CD4-positive, alpha-beta T cell treated with Interleukin-1 beta for 1 hour (primary cell): ENCODE measurements at regions not wholly inside any gene's neighbourhood (a gene's known extent, or its start where the extent isn't known, plus 50 kb on each side); places are given as distances from the start of the nearest gene placed in this dataset.
"Not testable (repeated sequence)": the region's sequence is repeated elsewhere in the genome, so short reads cannot be mapped to it uniquely, and the experiment has no call there.

Experiments used
- DNase-seq, 2 donors: peaks; one replicate each; pipeline ENCODE4 v3.0.0-alpha.2; 2020 to 2022

DNA sequence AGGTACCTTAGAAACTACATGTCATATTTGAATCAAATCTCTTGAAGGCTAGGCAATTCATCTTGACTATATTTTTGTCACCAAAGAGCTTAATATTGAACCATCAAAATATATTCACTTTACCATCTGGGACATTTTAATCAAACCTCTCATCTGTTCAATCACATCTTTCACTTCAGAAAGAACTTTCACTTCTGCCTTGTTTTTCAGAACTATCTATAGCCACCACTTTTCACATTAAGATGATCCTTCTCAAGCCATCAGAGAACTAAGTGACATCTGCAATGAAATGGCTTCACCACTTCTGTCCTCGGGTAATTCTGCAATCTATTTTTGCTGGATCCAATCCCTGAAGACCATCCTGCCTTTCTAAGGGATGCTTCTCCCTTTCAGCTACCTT lies 57.8 kb downstream of the OR2B2 start:
- no peak for DNase-seq

DNA sequence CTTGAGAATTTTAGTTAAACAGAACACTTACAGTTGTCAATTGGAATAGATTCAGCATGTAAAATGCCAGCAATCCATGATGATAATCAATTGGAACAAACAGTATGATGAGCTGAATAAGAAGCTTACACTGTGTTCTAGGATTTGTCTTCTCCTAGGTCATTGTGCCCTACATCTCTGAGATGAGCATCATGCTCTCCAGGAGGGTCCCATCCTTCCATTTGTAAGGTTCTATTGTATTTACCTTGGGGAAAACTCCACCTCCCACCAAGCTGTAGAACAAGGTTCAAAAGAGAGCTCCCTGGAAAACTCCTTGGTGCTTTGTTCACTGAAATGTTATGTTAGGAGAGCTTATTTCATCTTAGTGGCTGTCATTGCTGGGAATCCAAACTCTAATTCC lies 60.8 kb downstream of the OR2B2 start:
- DNase-seq, result no peak

DNA sequence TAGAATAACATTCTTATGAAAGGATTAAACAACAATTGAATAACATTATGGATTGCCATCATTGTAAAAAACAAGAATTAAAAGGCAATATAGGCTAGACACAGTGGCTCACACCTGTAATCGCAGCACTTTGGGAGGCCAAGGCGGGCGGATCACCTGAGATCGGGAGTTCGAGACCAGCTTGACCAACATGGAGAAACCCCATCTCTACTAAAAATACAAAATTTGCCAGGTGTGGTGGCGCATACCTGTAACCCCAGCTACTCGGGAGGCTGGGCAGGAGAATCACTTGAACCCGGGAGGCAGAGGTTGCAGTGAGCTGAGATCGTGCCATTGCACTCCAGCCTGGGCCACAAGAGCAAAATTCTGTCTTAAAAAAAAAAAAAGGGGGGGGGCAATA lies 63.2 kb downstream of the OR2B2 start:
- DNase-seq, result not testable (repeated sequence)

DNA sequence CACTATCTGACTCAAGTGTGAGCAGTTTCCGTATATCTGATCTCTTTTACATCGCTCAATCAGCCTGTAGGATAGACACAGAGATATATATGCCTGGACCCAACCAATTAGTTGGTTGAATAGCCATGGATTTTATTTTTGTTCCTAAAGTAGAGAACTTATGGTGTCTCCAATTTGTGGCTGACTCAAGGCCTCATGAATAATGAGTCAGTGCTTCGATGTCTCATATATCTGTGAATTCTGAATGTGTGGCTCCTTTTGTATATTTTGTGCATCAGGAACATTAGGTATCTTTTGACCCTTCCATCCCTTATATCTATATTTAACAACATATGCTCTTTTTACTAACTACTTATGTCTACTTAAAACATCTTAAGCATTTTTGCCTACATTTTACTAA lies 64.5 kb downstream of the OR2B2 start:
- no peak for DNase-seq

DNA sequence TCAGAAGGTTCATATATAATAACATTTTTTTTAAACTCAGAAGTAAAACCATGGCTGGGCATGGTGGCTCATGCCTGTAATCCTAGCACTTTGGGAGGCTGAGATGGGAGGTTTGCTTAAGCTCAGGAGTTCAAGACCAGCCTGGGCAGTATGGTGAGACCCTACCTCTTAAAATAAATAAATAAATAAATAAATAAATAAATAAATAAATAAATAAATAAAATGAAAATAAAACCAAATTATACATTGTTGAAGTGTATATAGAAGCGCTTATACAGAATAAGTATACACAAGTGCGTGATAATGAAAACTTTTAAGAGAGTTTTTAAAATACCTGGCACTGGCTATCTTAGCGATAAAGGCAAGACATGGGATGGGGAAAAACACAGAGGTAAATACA lies 71.6 kb downstream of the OR2B2 start:
- DNase-seq, result no peak

DNA sequence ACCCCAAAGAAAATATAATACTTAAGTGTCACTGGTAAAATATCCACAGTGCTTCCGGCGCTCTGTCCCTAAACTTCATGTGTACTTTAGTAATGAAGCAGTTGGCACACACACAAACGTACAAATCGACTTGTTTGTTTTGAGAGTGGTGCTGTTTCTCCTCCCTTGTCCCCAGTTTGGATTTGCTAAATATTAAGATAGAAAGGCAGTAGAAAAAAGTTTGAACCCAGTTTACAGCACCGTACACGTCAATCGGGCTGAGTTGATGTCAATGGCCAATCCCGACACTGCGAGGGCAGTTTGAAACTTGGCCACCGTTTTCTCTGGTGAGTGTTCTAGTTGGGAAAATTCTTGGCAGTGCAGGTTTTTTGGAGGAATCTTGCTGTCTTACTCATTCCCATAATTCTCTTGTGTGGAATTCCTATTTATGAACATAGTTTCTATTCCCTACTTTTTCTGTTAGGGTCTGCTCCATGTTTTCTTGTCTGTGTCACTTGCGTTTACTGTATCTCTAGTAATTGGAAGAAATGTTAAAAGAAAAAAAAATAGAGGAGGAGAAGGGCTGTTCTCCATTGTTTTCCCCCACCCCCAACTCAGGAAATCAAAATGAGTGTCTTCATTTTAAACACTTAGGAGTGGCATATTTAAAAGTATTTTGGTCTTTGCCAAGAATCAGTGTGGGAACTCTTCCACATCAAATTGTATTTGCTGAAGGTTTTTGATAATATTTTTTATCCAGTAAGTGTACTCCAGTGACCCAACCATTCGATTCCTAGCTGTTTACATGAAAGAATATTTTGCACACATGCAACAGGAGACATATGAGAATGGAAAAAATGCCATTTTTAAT lies 72.3 kb downstream of the OR2B2 start:
- peak; percentile 14 to 31 for DNase-seq

DNA sequence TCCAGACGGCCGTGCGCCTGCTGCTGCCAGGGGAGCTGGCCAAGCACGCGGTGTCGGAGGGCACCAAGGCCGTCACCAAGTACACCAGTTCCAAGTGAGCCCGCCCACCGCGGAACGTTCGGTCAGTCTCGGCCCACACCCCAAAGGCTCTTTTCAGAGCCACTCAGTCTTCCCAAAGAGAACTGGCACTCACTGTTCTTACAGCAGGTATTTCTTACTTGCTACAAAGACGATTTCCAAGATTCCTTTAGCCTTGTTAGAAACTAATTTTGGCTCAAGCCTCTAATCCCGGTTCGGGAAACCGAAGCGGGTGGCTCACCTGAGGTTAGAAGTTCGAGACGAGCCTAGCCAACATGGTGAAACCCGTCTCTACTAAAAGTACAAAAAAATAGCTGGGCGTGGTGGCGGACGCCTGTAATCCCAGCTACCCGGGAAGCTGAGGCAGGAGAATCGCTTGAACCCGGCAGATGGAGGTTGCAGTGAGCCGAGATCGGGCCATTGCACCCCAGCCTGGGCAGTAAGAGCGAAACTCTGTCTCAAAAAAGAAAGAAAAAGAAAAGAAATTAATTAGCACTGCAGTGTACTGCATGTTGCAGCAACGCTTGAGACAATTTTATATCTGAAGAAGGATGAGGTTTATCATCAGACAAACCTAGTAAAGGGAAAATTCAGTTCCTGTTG lies 73.1 kb downstream of the OR2B2 start:
- no peak for DNase-seq

DNA sequence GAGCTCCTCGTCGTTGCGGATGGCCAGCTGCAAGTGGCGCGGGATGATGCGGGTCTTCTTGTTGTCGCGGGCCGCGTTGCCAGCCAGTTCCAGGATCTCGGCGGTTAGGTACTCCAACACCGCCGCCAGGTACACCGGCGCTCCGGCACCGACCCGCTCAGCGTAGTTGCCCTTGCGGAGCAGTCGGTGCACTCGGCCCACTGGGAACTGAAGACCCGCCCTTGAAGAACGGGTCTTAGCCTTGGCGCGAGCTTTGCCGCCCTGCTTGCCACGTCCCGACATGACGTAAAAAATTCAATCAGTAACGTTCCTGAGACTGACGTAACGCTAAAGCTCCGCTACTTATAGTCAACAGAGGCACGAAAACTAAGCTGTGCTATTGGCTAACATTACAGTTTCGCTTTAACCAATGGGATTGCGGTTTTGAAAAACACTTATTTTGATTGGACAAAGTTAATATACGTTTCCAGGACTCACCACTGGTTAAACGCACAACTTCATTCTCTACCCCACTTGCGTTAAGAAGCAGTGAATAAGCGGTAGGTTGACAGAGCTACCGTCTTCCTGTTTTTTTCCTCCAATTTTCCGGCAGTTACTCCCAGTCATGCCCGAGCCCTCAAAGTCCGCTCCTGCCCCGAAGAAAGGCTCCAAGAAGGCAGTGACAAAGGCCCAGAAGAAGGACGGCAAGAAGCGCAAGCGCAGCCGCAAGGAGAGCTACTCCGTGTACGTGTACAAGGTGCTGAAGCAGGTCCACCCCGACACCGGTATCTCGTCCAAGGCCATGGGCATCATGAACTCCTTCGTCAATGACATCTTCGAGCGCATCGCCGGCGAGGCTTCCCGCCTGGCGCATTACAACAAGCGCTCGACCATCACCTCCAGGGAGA lies 73.9 kb downstream of the OR2B2 start:
- peak; percentile 90 to 97 for DNase-seq

DNA sequence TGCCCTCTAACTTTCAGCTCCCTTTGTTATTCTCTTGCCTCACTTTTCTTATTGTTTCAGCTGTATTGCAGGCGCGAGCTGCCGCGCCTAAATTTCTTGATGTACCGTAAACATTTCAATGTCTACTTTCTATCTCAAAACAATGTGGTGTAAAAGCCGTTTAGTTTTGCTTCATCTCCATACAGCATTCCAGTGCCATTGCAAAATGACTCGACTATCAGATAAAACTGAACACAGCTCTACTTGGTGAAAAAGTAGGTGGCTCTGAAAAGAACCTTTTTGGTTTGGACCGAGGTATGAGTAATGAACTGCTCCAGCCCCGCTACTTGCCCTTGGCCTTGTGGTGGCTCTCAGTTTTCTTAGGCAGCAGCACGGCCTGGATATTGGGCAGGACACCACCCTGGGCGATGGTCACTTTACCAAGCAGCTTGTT lies 74.6 kb downstream of the OR2B2 start:
- DNase-seq, result no peak

DNA sequence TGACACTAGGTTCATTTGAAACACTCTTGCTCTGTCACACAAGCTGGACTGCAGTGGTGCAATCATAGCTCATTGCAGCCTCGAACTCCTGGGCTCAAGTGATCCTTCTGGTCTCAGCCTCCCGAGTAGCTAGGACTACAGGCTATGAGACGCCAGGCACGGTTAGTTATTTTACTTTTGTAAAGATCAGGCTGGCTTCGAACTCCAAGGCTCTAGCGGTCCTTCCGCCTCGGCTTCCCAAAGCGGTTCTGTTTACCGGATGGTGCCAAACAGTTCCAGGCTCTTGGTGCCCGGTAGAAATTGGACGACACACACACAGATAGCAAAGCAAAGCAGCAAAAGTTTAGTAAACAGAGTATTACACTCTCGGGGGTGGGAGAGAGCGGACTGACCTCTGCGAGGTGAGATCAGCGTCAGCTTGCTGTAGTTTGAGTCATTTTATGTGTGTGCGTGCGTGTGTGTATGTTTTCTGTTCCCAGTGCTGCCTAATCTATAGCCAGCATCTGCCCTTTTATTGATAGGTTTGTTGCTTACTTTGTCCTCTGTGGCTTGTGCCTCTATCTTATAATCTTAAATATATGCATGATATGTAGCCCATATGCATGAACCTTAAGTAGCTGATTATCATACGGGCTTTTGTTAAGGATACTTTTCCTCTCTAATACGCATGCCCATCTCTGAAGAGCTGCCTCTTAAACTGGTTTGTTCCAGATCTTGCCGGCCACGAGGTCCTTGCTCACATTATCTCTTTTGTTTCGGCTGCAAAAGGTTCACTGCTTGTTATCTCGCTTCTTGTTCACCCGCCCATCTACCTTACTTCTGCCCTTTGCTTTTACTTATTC lies 75.2 kb downstream of the OR2B2 start:
- DNase-seq, result peak; percentile 69 to 72

DNA sequence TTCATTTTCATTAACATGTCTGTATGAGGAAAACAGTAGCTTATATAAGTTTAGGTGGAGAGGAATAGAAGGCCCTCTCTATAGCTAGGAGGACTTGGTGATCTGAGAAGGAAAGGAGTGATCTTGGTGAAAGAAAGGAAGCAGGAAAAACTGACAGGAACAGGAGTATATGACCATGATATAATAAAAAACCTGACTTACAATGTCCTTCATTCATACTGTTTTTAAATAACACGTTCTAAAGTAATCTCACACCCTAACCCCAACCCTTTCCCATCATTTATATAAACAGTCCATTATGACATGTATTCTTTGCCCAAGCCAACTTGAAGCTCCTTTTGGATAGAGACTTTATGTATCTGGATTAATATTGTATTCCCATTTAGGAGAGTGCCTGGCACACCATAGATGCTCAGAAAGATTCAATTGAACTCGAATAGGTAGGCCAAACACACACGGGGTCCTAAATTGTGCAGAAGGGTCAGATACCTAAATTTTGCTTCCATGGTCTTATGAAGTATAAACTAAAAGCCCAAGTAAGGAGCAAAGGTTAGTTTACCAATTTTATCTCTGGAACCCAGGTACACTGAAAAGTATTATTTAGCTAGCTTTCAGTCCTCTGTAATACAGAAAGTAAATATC lies 75.9 kb downstream of the OR2B2 start:
- DNase-seq, result no peak

DNA sequence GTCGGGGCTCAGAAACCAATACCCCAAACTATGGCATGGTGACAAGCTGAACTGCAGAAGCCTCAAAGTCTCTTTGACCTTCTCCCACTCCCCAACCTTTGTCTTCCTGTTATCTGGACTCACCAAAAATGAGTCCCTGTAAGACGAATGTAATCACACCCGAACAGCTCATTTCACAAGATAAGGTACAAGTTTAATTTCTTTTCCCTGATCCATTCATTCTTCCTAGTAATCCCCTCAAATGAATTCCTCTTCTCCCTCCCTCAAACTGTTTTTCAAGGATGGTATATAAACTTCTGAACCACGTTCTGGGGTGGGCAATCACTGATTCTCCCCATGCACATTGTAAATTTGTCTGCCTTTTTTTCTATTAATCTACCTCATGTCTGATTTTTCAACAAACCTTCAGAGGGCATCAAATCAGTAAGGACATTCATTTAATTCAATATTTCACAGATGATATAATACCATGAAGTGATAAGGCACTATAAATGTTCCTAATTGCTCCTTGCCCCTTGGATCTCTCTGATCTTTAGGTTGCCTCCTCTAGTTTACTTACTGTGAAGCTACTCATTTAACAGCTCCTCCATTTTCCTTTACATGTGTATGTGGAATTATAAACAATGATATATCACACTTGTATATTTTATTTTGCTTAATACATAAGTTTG lies 77.2 kb downstream of the OR2B2 start:
- no peak for DNase-seq

DNA sequence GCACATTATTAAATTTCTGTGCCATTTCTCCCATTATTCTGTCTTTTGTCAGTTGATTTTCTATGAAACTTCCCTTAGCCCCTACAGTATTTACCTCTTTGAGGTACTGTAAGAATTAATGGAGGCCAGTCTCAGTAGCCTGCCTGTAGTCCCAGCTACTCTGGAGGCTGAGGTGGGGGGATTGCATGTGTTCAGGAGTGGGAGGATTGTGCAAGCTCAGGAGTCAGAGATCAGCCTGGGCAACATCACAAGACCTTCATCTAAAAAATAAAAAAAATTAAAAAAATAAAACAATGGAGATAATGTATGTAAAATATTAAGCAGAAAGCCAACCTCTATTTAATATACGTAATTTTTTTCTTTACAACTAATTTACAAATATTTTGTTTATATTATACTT lies 77.8 kb downstream of the OR2B2 start:
- DNase-seq, result no peak

DNA sequence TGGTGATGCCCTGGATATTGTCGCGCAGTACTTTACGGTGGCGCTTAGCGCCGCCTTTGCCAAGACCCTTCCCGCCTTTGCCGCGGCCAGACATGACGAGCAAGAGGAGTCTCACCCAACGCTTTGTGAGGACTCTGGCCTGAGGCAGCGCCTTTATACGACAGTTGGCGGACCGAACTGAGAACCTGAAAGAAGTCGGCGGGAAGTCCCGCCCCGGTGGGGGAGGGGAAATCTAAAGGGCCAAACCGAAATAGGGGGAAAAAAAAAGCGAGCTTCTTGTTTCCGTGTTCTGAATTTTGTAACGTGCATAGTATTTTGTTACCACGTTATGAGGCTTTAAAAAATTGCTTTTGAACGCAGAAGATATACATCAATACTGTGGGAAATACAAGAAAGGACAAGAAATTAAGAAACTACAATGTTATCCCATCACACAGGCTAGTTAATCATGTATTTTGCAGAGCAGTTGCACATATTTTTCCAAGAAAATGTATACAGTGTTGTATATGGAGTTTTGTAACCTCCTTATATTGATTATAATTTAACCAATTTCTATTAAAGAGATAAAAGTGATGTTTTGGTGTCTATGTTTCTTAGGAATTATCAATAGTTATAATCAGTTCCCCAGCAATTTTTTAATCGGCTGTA lies 80.6 kb downstream of the OR2B2 start:
- peak; percentile 92 for DNase-seq

DNA sequence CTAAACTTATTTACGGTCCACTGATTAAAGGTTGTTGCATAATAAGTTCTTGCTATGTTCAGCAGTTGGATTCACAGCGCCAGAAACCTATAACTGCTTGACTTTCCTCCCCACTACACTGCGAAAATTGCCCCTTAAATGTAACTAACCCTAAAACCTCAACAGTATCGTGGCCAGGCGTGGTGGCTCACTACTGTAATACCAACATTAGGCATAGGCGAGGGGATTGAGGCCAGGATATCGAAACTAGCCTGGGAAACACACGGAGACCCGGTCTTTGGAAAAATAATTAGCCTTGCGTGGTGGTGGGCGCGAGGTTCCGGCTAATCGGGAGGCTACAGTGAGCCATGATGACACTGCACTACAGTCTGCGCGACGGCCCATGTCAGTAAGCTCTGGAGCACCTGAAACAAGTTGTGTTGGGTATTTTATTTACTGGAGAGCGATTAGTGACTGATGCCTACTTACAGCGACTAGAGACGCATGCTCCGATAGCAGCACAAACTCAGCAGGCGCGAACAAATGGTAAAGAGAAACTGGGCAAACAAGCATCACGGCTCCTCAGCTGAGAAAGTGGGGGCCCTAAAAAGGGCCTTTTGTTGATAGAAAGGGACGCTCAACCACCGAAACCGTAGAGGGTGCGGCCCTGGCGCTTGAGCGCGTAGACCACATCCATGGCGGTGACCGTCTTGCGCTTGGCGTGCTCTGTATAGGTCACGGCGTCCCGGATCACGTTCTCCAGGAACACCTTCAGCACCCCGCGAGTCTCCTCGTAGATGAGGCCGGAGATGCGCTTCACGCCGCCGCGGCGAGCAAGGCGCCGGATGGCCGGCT lies 81.4 kb downstream of the OR2B2 start:
- DNase-seq, result peak; percentile 52 to 64

DNA sequence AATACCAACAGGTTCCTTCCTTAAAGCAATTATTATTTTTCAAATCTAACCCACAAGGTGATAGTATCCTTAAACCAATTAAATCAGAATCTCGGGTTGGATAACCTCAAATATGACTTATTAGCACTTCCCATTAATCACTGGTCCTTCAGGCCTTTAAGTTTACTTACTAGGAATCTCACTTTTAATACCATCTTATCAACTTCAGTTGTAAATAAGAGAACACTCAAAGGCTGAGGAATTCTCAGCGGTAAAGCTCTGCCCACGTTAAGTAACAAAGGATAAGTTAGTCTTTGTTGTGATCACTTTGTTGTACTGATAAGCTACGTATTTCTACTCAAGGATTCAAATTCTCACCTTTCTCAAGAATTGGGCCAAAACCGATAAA lies 82.0 kb downstream of the OR2B2 start:
- no peak for DNase-seq

DNA sequence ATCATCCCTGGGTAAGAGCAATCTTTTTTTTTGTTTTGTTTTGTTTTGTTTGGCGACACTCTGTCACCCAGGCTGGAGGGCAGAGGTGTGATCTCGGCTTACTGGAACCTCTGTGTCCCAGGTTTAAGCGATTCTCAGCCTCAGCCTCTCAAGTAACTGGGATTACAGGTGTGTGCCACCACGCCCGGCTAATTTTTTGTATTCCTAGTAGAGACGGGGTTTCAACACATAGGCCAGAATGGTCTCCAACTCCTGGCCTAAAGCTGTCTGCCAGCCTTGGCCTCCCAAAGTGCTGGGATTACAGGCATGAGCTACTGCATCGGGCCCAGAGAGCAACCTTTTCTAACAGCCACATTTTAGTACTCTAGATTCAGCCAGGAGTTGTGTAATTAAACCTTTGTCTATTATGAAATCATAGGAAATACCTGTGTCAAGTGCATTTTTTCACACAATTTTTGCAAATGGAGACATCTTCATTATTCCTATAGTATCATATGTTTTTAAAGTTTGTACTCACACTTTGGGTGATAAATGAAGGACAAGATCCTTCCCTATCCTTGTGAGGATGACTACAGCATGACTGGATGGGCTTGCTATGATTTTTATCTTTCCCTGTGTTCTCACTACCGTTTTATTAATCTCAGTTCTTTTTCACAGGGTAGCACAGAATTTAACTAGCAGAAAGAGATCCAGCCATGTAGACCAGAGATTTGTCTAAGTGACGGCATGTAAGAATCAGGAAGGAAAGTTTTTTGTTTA lies 82.6 kb downstream of the OR2B2 start:
- DNase-seq, result no peak

DNA sequence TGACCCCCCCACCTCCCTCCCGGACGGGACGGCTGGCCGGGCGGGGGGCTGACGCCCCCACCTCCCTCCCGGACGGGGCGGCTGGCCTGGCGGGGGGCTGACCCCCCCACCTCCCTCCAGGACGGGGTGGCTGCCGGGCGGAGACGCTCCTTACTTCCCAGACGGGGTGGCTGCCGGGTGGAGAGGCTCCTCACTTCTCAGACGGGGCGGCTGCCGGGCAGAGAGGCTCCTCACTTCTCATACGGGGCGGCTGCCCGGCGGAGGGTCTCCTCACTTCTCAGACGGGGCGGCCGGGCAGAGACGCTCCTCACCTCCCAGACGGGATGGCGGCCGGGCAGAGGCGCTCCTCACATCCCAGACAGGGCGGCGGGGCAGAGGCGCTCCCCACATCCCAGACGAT lies 84.7 kb downstream of the OR2B2 start:
- DNase-seq, result not testable (repeated sequence)

DNA sequence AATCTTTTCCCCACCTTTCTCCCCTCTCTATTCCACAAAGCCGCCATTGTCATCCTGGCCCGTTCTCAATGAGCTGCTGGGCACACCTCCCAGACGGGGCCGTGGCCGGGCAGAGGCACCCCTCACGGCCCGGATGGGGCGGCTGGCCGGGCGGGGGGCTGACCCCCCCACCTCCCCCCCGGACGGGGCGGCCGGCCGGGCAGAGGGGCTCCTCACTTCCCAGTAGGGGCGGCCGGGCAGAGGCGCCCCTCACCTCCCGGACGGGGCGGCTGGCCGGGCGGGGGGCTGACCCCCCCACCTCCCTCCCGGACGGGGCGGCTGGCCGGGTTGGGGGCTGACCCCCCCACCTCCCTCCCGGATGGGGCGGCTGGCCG lies 85.6 kb downstream of the OR2B2 start:
- DNase-seq, result not testable (repeated sequence)
